ENCODE measurements at regions not wholly inside any gene's neighbourhood (a gene's known extent, or its start where the extent isn't known, plus 50 kb on each side); places are given as distances from the start of the nearest gene placed in this dataset.

DNA sequence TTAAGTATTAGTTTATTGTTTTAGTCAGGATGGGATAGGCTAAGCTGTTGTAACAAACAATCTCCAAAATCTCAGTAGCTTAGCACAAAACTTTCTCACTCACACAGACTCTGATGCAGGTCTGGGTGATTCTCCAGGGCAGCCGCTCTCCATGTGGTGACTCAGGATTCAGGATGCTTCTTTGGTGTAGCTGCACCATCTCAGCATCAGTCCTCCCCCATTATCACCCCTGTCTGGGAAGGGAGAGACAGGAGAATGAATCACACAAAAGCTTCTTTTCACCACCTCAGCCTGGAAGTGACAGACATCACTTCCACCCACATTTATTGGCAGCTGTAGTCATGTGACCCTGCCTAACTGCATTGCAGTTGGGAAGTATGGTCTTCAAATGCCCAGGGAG, 142.3 kb downstream of the DICER1 start:
- no peak overlapping the region for H3K4me3 ChIP-seq
- no peak overlapping the region for H3K9ac ChIP-seq (ENCODE audit: control insufficient read depth, insufficient read depth, low read length)
- TF ChIP-seq CBX3 (IDR thresholded peaks at IDR 0.05; ENCODE audit: borderline replicate concordance, low read depth) (no peak), PAX8 (IDR thresholded peaks at IDR 0.05) (no peak), BHLHE40 (IDR thresholded peaks at IDR 0.05; ENCODE audit: borderline replicate concordance in 1 of 2, low read depth in 2 of 2, low read length in 1 of 2) (no peak), SIN3A (IDR thresholded peaks at IDR 0.05; ENCODE audit: low read depth, low read length) (no peak), CBX5 (IDR thresholded peaks at IDR 0.05; ENCODE audit: low read depth) (no peak), TAF1 (IDR thresholded peaks at IDR 0.05; ENCODE audit: borderline replicate concordance, low read depth, low read length) (no peak), RB1 (IDR thresholded peaks at IDR 0.05; ENCODE audit: borderline replicate concordance) (no peak)
- TF ChIP-seq, protein P1, sequence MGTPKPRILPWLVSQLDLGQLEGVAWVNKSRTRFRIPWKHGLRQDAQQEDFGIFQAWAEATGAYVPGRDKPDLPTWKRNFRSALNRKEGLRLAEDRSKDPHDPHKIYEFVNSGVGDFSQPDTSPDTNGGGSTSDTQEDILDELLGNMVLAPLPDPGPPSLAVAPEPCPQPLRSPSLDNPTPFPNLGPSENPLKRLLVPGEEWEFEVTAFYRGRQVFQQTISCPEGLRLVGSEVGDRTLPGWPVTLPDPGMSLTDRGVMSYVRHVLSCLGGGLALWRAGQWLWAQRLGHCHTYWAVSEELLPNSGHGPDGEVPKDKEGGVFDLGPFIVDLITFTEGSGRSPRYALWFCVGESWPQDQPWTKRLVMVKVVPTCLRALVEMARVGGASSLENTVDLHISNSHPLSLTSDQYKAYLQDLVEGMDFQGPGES (IDR thresholded peaks at IDR 0.05) = no peak
- H2AFZ ChIP-seq (ENCODE audit: control insufficient read depth, low read depth, low read length) = no peak overlapping the region
- SMC1A ChIA-PET (ENCODE audit: uncharacterized antibody, unreplicated experiment) = no interaction called here
- 55% methylated on average over 1 of the region's 1 CpG for WGBS (ENCODE audit: insufficient coverage, insufficient replicate concordance, low lambda C conversion rate, missing lambda C conversion rate)
- POLR2A ChIA-PET = no interaction called here
- H3K4me2 ChIP-seq (ENCODE audit: control insufficient read depth, insufficient read depth) = no peak overlapping the region
- FAIRE-seq (peak; percentile 35), ATAC-seq (no peak), DNase-seq (ENCODE audit: low read depth, low spot score) (no peak)
- H3K79me2 ChIP-seq (ENCODE audit: control insufficient read depth, insufficient read depth, low read length) = no peaks in the 10 kb centered on the region
- H4K20me1 ChIP-seq (ENCODE audit: control insufficient read depth, insufficient read depth) = no peaks in the 10 kb centered on the region
- no peaks in the 10 kb centered on the region for H3K4me1 ChIP-seq (ENCODE audit: control insufficient read depth, insufficient read depth, low read length)
- no TSS peak for BruUV-seq (replicated peaks)
- CTCF ChIA-PET = interaction anchor here (1.9 kb wide), 1 partner anchor 12 kb away, joined by 4 read pairs; no protein-coding TSS in a partner anchor
- in situ Hi-C loops (cut with MboI) (no loop called here), intact Hi-C loops (cut with micrococcal nuclease; ENCODE audit: unreplicated experiment) (no loop called here)
- RAD21 ChIA-PET (ENCODE audit: unreplicated experiment) = no interaction called here
- H3K27me3 ChIP-seq (replicated peaks in 1 of 2; ENCODE audit: control insufficient read depth in 2 of 2, insufficient read depth in 2 of 2, low read length in 1 of 2) = peaks cover 0 to 2% of the 10 kb centered on the region in 2 experiments; a peak in 3 of 4 replicates
- H3K27ac ChIP-seq (ENCODE audit: control insufficient read depth, insufficient read depth) = no peak overlapping the region
- no peaks in the 10 kb centered on the region; the same call in 2 of the 3 replicates for H3K9me3 ChIP-seq (replicated peaks; ENCODE audit: control insufficient read depth, insufficient read depth, low read length)
- no peaks in the 10 kb centered on the region for H3K36me3 ChIP-seq (ENCODE audit: control insufficient read depth in 2 of 2, insufficient read depth in 2 of 2, low read length in 1 of 2)

DNA sequence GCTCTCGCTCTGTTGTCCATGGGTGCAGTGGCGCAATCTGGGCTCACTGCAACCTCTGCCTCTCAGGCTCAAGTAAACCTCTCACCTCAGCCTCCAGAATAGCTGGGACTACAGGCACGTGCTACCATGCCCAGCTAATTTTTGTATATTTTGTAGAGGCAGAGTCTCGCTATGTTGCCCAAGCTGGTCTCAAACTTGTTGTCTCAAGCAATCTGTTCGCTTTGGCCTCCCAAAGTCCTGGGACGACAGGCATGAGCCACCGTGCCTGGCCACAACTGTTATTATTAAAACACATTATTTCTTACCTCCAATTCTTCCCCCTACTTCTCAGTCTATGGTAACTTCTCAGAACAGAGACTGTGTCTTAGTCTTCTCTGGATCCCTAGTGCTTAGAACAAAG, 143.3 kb downstream of the DICER1 start:
- Histone ChIP-seq H3K4me2 (ENCODE audit: control insufficient read depth, insufficient read depth) (no peak overlapping the region), H3K9ac (ENCODE audit: control insufficient read depth, insufficient read depth, low read length) (no peak overlapping the region), H3K79me2 (ENCODE audit: control insufficient read depth, insufficient read depth, low read length) (no peaks in the 10 kb centered on the region), H3K9me3 (replicated peaks; ENCODE audit: control insufficient read depth, insufficient read depth, low read length) (no peaks in the 10 kb centered on the region; the same call in 2 of the 3 replicates), H3K36me3 (ENCODE audit: control insufficient read depth in 2 of 2, insufficient read depth in 2 of 2, low read length in 1 of 2) (no peaks in the 10 kb centered on the region), H3K27ac (ENCODE audit: control insufficient read depth, insufficient read depth) (no peak overlapping the region), H2AFZ (ENCODE audit: control insufficient read depth, low read depth, low read length) (no peak overlapping the region), H3K27me3 (replicated peaks in 1 of 2; ENCODE audit: control insufficient read depth in 2 of 2, insufficient read depth in 2 of 2, low read length in 1 of 2) (peaks cover 0 to 2% of the 10 kb centered on the region in 2 experiments; a peak in 3 of 4 replicates), H3K4me1 (ENCODE audit: control insufficient read depth, insufficient read depth, low read length) (no peaks in the 10 kb centered on the region), H4K20me1 (ENCODE audit: control insufficient read depth, insufficient read depth) (no peaks in the 10 kb centered on the region), H3K4me3 (no peak overlapping the region)
- TF ChIP-seq, protein P2, sequence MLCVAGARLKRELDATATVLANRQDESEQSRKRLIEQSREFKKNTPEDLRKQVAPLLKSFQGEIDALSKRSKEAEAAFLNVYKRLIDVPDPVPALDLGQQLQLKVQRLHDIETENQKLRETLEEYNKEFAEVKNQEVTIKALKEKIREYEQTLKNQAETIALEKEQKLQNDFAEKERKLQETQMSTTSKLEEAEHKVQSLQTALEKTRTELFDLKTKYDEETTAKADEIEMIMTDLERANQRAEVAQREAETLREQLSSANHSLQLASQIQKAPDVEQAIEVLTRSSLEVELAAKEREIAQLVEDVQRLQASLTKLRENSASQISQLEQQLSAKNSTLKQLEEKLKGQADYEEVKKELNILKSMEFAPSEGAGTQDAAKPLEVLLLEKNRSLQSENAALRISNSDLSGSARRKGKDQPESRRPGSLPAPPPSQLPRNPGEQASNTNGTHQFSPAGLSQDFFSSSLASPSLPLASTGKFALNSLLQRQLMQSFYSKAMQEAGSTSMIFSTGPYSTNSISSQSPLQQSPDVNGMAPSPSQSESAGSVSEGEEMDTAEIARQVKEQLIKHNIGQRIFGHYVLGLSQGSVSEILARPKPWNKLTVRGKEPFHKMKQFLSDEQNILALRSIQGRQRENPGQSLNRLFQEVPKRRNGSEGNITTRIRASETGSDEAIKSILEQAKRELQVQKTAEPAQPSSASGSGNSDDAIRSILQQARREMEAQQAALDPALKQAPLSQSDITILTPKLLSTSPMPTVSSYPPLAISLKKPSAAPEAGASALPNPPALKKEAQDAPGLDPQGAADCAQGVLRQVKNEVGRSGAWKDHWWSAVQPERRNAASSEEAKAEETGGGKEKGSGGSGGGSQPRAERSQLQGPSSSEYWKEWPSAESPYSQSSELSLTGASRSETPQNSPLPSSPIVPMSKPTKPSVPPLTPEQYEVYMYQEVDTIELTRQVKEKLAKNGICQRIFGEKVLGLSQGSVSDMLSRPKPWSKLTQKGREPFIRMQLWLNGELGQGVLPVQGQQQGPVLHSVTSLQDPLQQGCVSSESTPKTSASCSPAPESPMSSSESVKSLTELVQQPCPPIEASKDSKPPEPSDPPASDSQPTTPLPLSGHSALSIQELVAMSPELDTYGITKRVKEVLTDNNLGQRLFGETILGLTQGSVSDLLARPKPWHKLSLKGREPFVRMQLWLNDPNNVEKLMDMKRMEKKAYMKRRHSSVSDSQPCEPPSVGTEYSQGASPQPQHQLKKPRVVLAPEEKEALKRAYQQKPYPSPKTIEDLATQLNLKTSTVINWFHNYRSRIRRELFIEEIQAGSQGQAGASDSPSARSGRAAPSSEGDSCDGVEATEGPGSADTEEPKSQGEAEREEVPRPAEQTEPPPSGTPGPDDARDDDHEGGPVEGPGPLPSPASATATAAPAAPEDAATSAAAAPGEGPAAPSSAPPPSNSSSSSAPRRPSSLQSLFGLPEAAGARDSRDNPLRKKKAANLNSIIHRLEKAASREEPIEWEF (IDR thresholded peaks at IDR 0.05; ENCODE audit: insufficient replicate concordance, low read depth, low read length) = no peak
- TF ChIP-seq MEF2B (IDR thresholded peaks at IDR 0.05; ENCODE audit: partially characterized antibody, poor library complexity, severe bottlenecking) (no peak), CREM (IDR thresholded peaks at IDR 0.05; ENCODE audit: low read depth) (no peak), CHD4 (IDR thresholded peaks at IDR 0.05) (no peak), BACH1 (IDR thresholded peaks at IDR 0.05; ENCODE audit: borderline replicate concordance) (no peak), GATAD2B (conservative IDR thresholded peaks at IDR 0.05; ENCODE audit: low read depth) (no peak)
- DNase-seq (ENCODE audit: low read depth, low spot score) (no peak), ATAC-seq (no peak), FAIRE-seq (no peak)
- 39% methylated on average over 7 of the region's 7 CpGs for WGBS (ENCODE audit: insufficient coverage, insufficient replicate concordance, low lambda C conversion rate, missing lambda C conversion rate)
- ChIA-PET SMC1A (ENCODE audit: uncharacterized antibody, unreplicated experiment) (no interaction called here), CTCF (no interaction called here), RAD21 (ENCODE audit: unreplicated experiment) (no interaction called here), POLR2A (no interaction called here)
- in situ Hi-C loops (cut with MboI) = no loop called here
- no TSS peak for BruUV-seq (replicated peaks)
- intact Hi-C loops (cut with micrococcal nuclease; ENCODE audit: unreplicated experiment) = no loop called here

All from GM12878 (cell line).